Hematopoietic multipotent progenitor cell treated with erythropoietin and hydrocortisone succinate and interleukin-3 and kit ligand, for 6 days (in vitro differentiated cells): ENCODE measurements at regions not wholly inside any gene's neighbourhood (a gene's known extent, or its start where the extent isn't known, plus 50 kb on each side); places are given as distances from the start of the nearest gene placed in this dataset.

Source experiments
- DNase-seq: peaks from one replicate; pipeline ENCODE4 v3.0.0-alpha.2; 2015

DNA sequence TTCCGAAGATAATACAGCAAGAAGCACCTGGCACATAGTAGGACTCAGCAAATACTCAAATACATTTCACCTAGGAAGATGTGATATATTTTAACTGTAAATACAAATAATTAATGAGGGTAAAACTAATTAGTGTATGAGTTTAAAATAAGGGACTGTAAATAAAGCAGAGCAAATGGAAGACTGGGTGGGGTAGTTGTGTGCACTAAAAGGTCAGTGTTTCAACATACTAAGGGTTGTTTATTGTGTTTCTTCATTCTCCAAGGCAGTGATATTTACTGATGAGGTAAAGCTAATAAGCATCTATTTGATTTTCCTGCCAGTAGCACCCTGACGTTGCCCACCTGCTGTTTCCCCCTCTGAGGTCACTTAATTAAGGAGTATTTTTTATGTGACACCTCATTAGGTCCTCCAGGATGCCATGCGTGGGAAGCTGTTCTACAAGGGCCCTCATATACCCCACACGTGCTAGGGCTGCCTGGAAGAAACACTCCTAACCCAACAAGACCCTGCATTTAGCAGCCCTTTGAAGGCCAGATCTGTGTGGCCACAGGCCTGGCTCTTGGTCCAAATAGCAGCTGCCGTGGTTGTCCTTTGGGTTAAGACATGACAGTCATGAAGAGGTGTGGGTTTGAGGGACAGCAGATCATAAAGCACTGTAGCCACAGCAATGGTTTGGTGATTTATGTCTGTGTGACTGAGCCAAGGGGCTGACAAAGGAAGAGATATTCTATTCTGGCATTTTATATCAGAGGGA is 97.5 kb upstream of the RPS23 start:
- DNase-seq, result no peak

DNA sequence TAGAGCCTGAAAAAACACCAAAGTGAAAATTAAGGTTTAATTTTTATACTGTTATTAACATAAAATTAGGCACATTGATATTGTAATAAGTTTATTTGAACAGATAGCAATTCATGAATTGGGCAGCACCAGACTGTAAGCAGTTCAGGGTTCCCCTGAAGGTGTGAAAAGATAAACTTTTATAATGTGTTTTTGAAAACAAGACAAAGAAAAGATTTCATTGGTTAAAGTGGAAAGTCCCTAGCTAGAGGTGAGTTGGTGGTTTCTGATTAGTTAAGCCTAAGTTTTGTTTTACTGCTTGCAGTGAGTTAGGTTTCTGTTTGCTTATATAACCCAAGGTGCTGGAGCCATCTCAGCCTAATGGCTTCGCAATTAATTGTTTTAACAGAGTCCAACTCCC is 96.5 kb upstream of the RPS23 start:
- DNase-seq, result no peak

DNA sequence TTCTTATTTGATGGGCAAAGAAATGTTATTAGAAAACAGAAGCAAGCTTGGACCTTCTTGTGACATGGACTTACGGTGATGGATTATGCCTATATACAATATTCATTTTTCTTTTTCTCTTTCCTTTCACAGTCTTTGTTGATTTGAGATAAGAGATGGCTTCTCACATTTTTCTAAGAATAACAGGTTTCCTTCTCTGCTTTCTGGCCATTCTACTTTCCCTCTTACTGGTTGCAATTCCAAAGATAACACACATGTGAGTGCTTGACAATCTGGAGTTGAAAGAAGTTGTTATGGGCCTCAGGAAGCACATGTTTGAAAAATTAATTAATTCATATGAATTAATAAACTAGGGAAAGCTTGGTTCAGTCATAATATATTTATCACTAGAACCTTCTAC is 89.8 kb upstream of the RPS23 start:
- no peak for DNase-seq

DNA sequence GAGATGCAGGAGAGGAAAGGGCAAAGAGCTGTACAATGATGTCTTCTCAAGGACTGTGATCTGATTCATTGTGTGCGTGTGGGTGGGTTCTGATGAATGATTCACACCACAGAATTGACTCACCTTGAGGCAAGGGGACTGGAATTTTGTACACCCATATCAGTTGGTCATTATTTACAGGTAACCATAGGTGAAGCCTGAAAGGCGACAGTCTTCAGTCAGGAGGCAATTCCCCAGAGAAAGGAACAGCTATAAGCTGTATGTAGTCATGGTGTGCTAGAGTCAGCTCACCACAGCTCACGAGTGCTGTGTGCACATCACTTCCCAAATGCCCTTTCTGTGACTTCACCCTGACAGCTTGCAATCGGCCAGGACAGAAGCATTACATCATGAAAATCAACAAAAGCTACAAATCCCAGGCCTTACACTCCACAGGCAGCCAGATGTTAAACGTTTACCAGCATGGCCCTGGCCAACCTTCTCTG is 87.6 kb upstream of the RPS23 start:
- DNase-seq, result no peak

DNA sequence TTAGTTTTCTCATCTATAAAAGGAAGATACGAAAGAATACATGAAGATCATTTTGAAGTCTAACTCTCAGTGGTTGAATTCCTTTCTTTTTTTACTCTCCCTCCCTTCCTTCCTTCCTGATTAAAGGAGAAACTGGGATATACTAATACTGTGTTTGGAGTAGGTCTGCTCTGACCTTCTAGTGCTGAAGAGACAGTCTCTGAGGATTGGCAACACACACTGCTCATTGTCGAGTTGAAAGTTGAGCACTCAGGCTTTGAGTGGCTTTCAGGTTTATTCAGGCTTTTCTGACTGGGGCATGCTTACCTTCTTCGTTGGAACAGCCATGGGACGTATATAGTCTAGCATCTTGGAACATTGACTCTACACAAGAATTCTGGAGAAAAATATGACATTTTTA is 86.9 kb upstream of the RPS23 start:
- no peak for DNase-seq

DNA sequence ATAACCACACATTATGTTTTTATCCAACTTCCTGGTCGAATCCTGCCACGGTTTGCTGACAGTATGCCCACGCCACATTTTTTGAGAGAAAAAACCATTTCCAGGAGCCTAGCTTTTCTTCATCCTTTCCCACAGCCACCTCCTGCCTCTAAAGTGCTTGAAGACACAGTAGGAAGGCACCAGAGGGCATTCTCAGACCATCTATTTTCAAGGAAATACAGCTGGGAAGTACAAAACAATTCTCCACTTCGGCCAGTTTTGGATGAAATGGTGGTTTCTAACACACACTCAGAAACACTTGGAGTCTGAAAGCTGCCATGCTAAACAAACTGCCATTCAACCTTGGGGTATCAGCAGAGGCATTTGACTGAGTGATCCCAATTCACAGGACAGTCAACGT is 86.3 kb upstream of the RPS23 start:
- DNase-seq, result no peak

DNA sequence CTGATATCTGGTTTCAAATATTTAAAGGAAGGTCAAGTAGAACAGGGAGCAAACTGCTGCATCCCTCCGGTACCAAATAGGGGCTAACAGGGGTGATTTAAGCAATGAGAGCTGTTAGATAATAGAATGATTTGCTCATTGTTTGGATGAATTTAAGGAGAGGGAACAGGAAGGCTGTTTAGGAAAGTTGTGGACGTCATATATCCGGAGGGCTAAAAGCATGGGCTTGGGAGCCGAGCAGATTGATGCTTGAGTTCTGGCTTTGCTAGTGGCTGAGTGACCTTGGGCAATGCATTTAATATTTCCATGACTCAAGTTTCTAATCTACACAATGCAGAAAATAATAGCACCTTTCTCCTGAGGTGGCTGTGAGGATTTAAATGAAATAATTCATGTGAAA is 85.4 kb upstream of the RPS23 start:
- no peak for DNase-seq

DNA sequence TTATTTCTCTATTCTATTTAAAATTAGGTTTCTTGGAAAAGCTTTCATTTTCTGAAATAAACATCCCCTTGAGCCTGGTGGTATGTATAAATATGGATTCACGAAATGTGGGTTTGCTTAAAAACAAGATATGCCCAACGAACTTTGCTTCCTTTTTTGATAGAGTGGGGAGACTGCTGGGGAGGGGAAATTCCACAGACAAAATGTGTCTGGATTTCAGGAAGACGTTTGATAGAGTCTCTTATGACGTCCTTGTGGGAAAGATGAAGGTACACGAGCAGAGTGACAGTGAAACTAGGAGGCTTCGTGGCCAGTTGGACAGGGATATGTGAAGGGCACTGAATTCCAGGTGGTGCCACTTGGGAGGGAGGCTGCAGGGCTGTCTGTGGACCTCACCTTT is 84.5 kb upstream of the RPS23 start:
- DNase-seq, result no peak

DNA sequence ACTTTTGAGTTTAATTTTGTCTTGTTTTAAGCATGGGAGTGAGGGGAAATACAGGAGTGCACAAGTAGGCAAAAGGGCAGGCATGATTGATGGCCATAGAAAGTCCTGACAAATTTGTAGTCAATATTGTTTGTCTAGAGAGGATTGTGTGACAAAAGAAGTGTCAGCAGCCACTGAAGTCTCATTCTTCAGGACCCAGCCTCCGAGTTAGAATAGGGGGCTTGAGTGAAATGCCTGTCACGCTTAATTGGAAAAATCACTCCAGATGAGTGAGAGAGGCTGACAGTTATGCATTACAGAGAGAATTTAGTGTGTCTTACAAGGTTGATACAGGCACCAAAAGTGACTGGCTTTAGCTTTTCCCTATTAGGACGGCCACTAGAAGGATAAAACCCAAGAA is 81.9 kb upstream of the RPS23 start:
- no peak for DNase-seq

DNA sequence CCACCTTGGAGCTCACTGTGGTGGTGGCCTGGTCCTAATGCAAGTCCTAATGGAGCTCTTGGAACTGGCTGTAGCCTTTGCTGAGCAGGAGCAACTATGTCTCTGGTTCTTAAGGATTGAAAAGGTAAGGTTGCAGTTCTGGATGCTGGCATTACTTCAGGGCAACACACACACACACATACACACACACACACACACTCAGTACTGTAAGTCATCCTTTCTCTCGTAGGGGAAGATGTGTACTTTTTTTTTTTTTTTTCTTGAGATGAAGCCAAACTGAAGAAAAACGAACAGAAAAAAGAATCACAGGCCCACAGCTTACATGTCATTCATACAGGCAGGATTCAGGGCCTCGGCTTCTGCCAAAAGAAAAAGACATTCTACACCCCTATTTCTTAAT is 81.1 kb upstream of the RPS23 start:
- DNase-seq, result no peak

DNA sequence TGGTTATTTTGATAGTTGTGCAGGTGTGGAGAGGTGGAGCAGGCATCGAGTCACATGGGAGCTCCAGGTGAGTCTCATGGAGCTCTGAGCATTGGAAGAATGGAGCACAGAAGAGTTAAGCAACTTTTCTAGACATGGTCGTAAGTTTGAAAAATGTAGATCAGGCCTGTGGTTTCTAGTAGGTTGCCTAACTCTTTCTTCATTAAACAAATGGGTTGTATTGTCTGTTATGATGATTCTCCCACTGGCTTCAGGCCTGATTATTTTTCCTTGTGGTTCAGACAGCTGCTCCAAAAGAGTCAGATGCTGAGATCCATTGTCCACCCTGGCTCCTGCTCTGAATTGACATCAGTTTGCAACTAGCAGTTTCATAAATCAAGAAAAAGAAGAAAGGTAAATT is 80.3 kb upstream of the RPS23 start:
- DNase-seq, result no peak

DNA sequence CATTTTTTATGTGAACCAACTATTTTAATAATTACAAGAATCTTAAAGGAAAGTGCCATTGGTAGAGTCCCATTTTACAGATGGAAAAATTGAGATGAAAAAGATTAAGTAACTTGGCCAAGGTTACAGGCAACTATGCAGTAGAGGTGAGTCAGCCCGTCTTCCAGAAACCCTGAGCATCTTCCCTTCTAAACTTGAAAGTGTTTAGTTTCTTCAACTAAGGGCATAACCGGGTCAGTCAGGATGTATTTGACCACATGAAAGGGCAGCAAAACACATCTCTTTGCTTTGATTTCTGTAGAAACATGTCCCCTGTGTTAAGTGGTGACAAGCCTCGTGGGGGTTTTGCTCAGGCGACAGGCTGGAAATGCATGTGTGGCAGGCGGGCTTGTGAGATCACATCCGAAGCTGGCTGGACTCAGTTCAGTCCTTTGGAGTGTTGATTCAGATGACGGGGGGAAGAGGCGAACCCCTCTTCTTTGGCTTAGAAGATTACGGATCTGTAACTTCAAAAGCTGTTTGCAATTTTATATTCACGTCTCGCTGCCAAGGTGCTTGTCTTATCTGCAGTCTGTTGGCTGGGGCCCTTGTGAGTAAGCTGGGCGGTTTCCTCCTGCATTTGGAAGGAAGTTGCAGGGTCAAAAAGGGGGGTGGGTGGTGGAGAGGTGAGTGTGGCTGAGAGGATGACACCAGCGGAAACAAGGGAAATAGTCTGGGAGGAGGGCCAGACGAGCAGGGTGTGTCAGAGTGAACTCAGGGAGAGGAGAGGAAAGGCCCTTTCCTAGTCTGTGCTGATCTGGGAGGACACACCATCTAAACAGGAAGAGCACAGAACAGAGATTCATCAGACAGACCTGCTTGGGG is 78.9 kb upstream of the RPS23 start:
- peak; percentile 63 for DNase-seq

DNA sequence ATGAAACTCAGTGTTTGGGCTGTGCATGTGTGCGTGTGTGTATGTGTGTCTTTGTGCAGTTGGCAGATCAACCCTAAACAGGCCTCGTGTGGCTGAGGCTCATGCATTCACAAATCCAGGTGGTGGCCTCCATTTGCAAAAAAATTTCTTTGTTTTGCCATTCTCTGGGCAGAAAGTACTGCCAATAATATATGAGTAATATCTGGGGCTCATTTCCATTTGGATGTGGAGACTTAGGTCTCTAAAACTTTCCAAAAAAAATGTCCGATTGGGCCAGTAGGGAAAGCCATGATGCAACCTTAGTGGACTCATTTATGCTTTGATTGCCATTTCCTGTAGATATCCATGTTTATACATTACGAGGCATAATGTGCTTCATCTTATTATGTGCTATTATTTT is 77.9 kb upstream of the RPS23 start:
- DNase-seq, result no peak

DNA sequence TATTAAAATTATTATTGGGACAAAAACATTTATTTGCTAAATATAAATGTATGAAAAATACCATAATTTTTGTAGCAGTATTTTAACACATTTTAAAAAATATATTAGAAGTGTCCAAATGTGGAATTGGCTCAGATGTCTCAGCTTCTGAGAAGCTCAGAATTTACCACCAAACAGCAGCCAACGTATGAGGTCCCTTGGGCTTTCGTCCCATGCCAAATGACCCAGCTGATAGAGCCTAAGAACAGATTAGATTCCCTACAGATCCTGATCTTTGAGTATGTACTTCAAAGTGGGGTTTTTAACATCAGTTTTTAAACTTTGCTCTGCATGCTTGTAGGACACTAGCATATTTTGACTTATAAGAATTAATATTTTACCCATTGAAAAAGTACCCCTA is 77.3 kb upstream of the RPS23 start:
- DNase-seq, result no peak

DNA sequence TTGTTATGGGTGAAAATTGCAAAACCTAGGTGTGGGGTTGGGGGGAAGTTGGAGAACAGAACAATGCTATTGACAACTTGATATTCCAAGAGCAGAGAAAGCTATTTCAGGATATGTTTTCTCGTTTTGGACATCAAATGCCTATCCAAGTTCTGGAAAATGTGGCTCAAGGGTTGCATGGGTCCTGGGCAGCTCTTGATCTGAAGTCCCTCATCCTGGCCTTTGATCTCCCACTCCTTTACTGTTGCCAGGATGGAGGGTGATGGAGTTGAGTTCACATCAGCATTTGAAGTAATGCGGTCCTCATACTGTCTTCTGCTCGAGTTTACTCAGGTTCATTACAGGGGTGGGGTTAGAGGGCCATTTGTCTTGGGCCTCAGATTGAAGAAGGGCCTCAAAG is 76.9 kb upstream of the RPS23 start:
- DNase-seq, result no peak

DNA sequence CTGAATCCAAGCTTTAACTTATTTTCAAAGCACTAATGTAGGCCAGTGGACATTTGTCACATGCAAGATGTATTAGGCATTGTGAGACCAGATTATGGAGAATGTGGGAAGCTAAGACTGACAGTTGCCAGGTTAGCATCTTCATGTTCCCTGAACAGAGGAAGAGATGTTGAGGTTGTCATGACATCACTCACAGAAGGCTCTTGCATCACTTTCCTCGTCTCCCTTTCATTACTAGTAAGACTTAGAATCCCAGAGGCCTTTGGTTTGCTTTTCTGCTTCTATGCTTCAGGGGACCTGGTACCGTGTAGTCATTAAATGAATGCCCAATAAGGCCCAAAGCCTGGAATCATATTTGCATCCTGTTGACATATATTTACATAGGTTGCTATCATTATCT is 76.4 kb upstream of the RPS23 start:
- DNase-seq, result no peak

DNA sequence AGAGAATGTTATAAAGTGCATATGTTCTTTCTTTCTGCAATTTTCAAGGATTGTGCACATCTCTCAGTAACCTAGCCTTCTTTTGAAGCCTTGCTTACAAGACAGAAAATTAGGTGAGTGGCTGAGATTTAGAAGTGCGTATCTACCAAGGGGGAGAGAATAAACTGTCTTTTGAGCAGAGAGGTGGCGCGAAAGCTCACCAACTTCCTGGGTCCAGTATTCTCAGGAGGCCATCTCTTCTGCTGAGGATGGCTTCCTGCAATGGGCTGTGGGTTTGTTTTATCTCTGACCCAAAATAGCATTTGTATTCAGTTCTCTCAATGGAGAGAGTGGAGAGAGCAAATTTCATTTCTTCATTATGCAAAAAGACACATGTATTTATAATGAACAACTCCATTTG is 75.4 kb upstream of the RPS23 start:
- DNase-seq, result no peak

DNA sequence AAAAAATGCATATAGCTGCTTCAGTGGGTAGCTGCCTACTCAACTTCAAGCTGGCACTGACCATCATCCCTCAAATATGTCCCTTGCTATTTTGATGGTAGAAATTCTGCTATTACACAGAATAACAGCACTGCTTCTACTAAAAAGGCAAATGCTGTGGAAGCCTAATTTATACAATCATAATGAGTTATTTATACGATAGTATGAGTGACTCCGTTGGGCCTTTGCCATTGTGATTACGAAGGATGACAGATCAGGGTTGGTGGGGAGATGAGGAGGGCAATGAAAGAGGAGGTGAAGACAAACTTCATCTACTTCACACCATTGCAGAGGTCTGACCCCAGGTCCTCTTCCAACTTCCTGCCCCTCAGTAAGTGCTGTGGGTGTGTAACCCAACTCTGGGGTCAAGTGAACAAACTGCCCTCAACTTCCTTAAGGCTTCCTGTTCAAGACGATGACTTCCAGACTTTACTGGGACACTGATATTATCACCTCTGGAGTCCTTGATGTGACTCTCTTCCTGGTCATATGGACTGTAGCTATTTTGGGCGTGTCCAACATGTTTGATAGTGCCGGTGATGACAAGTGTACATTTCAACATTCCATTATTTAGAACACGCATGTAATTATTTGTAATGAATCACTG is 74.1 kb upstream of the RPS23 start:
- no peak for DNase-seq

DNA sequence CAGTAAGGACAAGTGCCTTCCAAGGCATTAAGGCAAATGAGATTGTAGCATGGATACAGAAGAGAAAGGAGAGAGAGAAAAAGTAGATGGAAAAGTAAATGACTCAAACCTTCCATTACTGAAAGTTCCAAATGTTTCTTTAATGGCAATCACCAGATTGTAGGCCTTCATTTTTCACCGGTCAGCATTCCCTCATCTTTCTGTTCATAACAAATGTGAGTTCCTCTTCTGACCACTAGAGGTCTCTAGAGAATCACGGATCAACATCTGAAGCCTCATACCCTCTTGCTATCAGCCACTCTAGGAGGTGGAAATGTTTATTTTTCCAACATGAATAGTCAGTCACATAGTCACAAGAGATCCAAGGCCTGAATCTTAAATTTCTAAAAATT is 73.6 kb upstream of the RPS23 start:
- DNase-seq, result peak; percentile 76

DNA sequence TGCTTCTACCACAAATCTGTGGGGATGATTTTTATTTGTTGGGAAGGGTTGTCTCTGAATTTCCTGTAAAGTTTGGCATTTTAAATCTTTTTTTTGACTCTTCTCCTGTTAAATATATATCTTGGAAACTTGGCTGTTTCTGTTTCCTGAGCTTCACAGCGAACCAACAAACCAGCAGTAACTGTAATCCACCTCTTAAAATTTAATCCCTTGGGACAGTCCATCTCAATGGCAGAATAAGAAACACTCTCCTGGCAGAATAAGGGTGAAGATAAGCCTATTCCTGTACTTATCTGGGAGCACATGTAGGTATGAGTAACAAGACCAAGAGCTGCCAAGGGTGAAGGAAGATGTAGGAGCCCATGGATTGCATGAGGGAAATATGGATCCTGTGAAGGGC is 73.1 kb upstream of the RPS23 start:
- DNase-seq, result no peak

DNA sequence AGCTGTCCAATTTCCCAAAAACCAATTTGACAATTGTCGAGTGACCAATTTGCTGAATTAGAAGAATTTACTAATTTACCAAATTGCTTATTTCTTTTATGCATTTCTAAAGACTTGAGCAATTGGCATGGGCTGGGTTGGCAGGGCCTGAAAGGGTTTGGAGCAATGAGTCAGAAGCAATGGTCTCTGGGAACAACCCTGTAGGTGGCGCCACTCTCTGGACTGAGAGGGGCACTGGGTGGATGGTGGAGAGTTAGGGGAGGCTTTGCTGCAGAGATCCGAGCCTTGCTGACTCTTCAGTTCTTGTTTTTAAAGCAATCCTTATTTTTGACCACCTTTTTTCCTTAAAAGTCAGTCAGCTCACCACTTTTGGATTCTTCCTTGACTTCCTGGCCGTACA is 71.5 kb upstream of the RPS23 start:
- DNase-seq, result peak; percentile 56

DNA sequence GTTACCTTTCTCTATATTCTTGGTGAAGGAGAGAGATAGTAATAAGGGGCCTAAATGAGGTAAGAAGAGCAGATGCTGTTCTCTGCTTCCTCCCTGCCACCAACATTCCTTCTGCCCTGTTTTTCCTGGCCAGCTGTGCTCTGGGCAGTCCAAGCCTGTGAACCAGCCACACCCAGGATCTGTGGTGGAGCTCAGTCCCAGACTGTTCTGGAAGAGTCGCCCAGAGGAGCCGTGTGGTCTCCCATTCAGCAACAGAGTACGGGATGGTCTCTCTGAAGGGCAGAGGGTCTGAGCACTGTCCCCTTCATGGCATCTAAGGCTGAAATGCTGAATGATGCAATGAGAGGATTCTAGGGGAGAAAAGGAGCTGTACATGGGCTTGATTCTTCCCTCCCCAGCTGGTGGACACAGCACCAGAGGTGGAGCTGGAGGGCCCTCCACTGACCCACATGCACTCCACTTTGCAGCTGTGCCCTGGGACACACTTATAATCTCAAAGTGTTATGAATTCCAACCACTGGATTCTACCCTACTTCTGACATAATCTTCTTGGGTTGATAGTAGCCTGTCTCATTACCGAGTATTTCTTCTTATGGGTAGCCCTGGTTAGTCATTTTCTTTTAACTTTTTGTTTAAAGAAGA is 70.8 kb upstream of the RPS23 start:
- DNase-seq, result no peak

DNA sequence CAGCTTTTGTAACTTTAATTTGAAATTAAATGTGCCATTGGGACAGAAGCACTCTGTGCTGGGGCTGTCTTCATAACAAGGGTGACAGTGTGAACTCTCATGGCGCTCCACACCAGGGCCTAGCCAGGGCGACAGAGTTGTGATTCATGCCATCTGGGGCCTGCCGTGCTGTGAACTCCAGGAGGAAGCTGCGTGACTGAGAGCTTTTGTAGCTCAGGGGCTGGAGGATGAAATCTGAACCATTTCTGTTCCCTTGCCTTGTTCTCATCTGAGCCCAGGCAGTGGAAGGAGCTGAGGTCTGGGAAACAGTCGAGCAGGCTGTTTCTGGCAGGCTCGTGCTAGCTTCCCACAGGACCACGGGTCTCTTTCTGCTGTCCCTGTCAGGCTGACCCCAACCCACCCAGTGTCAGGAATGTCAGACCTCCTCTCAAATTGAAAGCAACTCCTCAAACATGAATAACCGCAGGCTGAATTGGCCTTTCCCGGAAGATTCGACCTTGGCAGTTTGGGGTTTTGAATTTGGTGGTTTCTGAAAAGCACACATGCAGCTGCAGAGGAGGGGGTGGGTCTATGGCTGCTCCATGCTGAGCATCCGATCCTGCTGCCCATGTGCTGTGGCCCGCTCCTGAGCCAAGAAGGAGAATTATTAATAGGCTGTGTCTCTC is 69.2 kb upstream of the RPS23 start:
- no peak for DNase-seq
